Dedifferentiated amniotic fluid mesenchymal stem cell (primary cell): ENCODE measurements at regions not wholly inside any gene's neighbourhood (a gene's known extent, or its start where the extent isn't known, plus 50 kb on each side); places are given as distances from the start of the nearest gene placed in this dataset.

ENCODE experiments used
- DNase-seq: peaks from one replicate; pipeline ENCODE4 v3.0.0-alpha.2; 2016; ENCODE audit errors: extremely low spot score

DNA sequence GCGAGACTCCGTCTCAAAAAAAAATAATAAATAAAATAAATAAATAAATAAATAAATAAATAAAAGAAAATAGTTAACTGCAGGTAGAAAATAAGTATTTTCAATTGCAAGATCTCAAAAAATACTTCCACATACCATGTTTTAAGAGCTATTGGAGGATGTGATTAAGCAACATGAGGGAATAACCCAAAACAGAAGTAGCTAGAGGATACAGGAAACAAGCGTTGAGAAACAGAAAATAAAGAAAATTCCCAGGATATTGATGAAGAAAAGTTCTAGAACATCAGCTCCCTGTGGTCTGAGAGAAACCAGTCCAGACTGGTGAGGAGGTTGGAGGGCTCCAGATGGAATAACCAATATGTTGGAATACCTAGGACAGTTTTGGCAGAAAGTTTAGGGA is 57.3 kb upstream of the RND3 start:
- no peak for DNase-seq

DNA sequence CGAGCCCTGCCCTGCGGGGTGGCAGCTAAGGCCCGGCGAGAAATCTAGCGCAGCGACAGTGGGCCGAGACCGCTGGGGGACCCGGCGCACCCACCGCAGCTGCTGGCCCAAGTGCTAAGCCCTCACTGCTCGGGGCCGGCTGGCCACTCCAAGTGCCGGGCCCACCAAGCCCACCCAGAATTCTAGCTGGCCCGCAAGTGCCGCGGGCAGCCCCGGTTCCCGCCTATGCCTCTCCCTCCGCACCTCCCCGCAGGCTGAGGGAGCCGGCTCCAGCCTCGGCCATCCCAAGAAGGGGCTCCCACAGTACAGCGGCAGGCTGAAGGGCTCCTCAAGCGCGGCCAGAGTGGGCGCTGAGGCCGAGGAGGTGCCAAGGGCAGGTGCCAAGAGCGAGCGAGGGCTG is 55.2 kb upstream of the RND3 start:
- no peak for DNase-seq

DNA sequence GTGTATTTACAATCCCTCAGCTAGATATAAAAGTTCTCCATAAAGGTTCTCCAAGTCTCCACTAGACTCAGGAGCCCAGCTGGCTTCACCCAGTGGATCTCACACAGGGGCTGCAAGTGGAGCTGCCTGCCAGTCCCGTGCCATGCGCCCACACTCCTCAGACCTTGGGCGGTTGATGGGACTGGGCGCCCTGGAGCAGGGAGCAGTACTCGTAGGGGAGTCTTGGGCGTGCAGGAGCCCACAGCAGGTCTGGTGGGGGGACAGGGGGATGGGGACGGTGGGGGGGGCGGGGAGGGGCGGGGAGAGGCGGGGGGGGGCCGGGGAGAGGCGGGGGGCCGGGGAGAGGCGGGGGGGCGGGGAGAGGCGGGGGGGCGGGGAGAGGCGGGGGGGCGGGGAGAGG is 54.7 kb upstream of the RND3 start:
- DNase-seq, result no peak

- peak; percentile 71 for DNase-seq
These were observed 51.3 kb upstream of the RND3 start for GRCh38 chr2:150538651-150539201.
